GF-D8 (cell line): ENCODE measurements at regions not wholly inside any gene's neighbourhood (a gene's known extent, or its start where the extent isn't known, plus 50 kb on each side); places are given as distances from the start of the nearest gene placed in this dataset.
A peak's percentile ranks its signal among the peaks of the same experiment; 100 is the strongest.

Experiments
- DNase-seq: peaks from one replicate; lab custom pipeline; 2025; lab: John Stamatoyannopoulos, UW

GRCh38 chr6:140320081-140321080 lies 945.9 kb upstream of the CITED2 start:
- peak; percentile 82 for DNase-seq

- no peak for DNase-seq
Measured at GRCh38 chr6:140319209-140319608, 944.8 kb upstream of the CITED2 start.

GRCh38 chr6:140318408-140318807 lies 944.0 kb upstream of the CITED2 start:
- DNase-seq = no peak

GRCh38 chr6:140317950-140318349 lies 943.5 kb upstream of the CITED2 start:
- no peak for DNase-seq

GRCh38 chr6:140316966-140317365 lies 942.5 kb upstream of the CITED2 start:
- no peak for DNase-seq

GRCh38 chr6:140314682-140315081 lies 940.2 kb upstream of the CITED2 start:
- DNase-seq = no peak

GRCh38 chr6:140311146-140311545 lies 936.7 kb upstream of the CITED2 start:
- DNase-seq = no peak

GRCh38 chr6:140303218-140303949 lies 928.9 kb upstream of the CITED2 start:
- DNase-seq = no peak

- DNase-seq = no peak
Measured at GRCh38 chr6:140300331-140300730, 925.9 kb upstream of the CITED2 start.

- DNase-seq = no peak
Measured at GRCh38 chr6:140289186-140289585, 914.7 kb upstream of the CITED2 start.

- no peak for DNase-seq
Measured at GRCh38 chr6:140285998-140286690, 911.7 kb upstream of the CITED2 start.

- no peak for DNase-seq
Measured at GRCh38 chr6:140285471-140285870, 911.0 kb upstream of the CITED2 start.

- no peak for DNase-seq
Measured at GRCh38 chr6:140284871-140285270, 910.4 kb upstream of the CITED2 start.

- no peak for DNase-seq
Measured at GRCh38 chr6:140283197-140283596, 908.7 kb upstream of the CITED2 start.

- no peak for DNase-seq
Measured at GRCh38 chr6:140281767-140282166, 907.3 kb upstream of the CITED2 start.

- DNase-seq = no peak
Measured at GRCh38 chr6:140281236-140281635, 906.8 kb upstream of the CITED2 start.

- no peak for DNase-seq
Measured at GRCh38 chr6:140276719-140277118, 902.3 kb upstream of the CITED2 start.

- no peak for DNase-seq
Measured at GRCh38 chr6:140276133-140276532, 901.7 kb upstream of the CITED2 start.

GRCh38 chr6:140275725-140276124 lies 901.3 kb upstream of the CITED2 start:
- DNase-seq = no peak

- DNase-seq = no peak
Measured at GRCh38 chr6:140274548-140274947, 900.1 kb upstream of the CITED2 start.

GRCh38 chr6:140271759-140272377 lies 897.4 kb upstream of the CITED2 start:
- DNase-seq = no peak

GRCh38 chr6:140269591-140270165 lies 895.2 kb upstream of the CITED2 start:
- no peak for DNase-seq
